M059J (cell line): ENCODE measurements at regions not wholly inside any gene's neighbourhood (a gene's known extent, or its start where the extent isn't known, plus 50 kb on each side); places are given as distances from the start of the nearest gene placed in this dataset.
"Not testable (repeated sequence)": the region's sequence is repeated elsewhere in the genome, so short reads cannot be mapped to it uniquely, and the experiment has no call there.

Experiments
- DNase-seq: peaks from one replicate; pipeline ENCODE4 v3.0.0-alpha.2; 2012; ENCODE audit warnings: low read depth

DNA sequence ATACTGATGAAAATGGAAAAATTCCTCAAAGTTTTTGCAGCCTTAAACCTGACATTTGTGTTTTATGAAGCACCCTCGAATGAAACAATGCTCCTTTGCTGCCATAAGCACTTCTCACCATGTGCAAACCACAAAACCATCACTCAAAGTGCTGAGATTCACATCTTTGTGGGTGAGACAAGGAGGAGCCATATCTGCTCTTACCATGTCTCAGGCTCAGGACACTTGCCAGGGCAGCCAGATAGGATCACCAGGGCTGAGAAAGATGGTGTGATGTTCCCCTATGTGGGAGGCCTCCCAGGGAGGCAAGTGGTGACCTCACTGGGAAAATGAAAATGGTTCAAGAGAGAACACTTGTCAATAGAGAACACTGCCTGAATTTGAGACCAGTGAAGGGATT is 120.4 kb downstream of the CCDC34 start:
- DNase-seq: peak; percentile 94

DNA sequence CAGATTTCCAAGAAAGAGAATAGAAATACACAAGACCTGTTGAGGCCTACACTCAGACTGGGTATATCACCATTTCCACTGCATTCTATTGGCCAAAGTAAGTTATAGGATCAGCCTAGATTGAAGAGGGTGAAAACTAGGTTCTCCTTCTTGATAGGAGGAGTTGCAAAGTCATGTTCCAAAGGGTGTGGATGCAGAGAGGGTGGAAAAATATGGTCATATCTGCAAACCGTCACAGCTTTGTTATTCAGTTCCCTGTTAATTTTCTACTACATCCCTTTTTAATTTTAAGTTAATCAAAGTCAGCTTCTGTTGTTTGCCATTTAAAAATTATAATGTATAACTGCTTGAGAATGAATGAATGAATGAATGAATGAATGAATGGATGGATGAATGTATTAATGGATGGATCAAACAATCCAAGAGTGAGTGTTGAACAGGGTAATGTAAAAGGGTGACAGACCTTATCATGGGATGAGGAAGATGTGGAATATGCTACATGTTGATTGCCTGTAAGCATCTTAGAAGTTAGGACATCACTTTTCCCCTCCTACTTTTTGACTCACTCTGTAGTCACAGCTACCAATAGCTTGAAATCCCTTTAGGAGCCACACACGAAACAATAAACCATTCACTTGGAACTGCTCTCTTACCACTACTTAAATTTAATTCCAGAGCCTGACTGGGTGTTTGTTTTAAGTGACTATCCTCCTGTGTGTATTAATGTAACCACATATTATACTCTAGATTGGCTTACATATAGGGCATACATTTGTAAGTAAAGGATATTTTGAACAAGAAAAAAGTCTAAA is 121.5 kb downstream of the CCDC34 start:
- peak; percentile 86 for DNase-seq

DNA sequence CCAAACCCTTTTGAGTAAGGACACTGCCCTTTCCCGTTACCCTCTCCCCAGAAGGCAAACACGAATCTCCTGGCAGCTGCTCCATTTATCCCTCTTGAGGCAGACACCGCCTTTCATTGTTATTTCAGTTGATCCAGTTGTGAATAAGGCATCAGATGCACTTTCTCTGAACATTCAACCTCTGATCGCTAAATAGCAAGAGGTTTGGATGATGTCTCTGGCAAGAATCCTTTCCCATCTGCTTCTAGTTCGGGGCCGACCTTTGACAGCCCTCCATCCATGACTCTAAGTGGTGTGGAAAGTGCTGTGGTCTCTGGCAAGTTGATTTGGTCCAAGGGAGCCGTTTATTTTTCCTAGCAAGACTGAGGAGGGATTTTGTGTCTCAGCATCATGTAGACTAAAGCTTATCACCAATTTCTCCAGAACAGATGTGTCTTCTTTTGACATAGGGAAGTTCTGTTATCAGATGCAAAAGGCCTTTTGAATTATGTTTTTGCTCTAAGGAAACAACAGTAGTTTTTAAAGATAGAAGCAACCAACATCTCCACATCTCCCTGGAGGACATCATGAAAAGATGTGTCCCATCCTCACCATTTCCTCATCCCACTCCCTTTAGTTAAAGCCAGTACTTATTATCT is 123.6 kb downstream of the CCDC34 start:
- no peak for DNase-seq

DNA sequence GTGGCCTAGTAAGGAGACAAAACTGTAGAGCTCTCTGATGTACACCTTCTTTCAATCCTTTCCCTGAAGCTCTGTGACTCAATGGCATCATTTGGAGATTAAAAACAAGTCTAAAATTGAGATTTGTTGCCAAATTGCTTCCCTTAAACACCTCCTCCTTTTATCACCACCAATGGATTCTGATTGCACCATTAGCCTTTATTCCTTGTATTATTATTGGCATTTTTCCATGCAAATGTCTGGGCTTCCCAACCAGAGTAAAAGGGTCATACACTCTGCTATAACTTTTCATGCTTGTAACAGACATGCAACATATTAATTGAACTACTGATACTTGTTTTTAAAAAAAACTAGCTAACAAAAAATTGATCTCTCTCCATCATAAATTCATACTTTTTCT is 124.2 kb downstream of the CCDC34 start:
- no peak for DNase-seq

DNA sequence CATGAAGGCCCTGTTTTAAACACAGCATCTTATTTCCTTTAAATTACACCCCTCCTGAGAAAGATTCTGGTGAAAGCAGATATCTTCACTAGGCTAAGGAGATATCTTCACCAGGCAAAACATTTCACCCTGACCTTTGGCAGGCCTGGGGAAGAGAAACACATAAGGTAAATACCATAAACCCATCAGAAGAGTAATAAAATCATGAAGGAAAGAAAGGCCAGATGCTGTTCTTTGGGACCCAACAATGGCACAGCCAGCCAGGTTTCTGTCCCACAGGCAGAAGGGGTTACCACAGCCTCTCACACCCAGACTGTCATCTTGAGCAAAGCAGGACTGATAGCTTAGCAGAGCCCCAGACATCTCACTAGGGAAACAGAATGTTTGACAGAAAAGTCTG is 125.4 kb downstream of the CCDC34 start:
- DNase-seq: no peak

GRCh38 chr11:27234961-27235360 is 128.1 kb downstream of the CCDC34 start:
- DNase-seq: no peak

- DNase-seq: peak; percentile 97
Measured at GRCh38 chr11:27234043-27234668, 128.9 kb downstream of the CCDC34 start.

DNA sequence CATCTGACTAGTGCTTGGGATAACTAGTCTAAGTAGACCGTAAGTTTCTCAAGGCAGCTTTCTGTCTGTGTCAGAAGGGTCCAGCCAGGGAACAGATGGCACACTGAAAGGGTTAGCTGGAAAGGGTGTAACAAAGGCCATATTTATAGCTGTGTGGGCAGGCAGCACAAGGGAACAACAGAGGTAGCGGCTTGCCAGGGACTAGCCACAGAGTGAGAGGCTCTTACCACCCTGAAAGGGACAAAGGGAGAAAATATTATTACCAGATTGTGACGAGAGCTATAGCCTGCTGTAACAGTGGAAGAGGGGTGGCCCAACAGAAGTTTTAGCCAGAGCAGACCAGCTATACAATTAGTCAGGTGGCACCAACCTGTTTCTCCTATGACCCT is 129.4 kb downstream of the CCDC34 start:
- no peak for DNase-seq

DNA sequence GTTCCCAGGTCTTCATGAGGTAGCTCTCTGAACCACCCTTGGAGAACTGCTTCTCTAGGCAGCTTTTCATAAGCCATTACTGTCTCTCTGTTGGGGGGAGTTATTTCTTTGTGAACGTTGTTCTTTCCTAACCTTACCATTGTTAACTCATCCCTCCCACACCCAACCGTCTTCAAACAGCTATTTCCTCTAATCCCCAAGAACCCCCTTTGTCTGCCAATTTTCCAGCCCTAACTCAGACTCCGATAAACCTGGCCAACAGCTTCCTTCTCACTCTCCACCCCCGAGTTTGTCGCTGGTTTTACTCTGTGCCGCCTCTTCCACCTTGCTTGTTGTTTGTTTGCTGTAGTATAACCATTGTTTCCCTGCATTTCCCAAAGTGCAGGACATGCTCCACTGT is 131.5 kb downstream of the CCDC34 start:
- no peak for DNase-seq

DNA sequence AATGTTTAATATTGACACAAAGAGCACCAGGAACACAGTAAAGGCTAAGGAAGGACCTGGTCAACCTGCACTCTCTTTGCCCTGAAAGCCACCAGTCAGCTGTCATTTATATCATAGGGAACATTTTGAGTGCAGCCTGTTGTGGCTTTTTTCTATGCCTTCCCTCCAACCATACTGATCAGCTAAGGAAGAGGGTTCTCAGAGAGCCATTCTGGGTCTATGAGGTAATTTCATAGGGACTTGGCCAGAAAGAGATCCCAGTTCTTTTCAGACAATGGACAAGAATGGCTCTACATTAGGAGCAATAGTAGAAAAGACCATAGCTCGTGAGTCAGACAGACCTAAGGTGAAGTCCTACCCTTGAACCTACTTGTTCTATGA is 132.8 kb downstream of the CCDC34 start:
- no peak for DNase-seq

GRCh38 chr11:27229511-27230191 is 133.4 kb downstream of the CCDC34 start:
- no peak for DNase-seq

DNA sequence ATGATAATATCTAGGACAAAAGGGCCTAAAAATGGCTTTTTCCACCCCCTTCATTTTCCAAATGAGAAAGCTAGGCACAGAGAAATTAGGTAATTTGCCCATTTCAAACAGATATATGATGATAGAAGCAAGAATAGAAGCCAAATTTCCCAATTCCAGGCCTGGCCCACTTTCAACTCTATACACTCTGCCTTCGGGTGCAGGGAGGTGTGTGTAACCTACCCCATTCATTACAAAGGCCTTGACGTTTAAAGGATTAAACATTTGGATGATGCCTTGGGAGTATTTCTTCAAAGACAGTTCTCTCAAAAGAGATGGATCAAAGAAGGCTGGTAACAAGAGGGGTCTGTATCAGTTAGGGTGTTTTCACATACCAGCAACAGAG is 134.1 kb downstream of the CCDC34 start:
- no peak for DNase-seq

GRCh38 chr11:27228232-27228905 is 134.6 kb downstream of the CCDC34 start:
- DNase-seq: no peak

GRCh38 chr11:27227736-27228135 is 135.3 kb downstream of the CCDC34 start:
- no peak for DNase-seq

DNA sequence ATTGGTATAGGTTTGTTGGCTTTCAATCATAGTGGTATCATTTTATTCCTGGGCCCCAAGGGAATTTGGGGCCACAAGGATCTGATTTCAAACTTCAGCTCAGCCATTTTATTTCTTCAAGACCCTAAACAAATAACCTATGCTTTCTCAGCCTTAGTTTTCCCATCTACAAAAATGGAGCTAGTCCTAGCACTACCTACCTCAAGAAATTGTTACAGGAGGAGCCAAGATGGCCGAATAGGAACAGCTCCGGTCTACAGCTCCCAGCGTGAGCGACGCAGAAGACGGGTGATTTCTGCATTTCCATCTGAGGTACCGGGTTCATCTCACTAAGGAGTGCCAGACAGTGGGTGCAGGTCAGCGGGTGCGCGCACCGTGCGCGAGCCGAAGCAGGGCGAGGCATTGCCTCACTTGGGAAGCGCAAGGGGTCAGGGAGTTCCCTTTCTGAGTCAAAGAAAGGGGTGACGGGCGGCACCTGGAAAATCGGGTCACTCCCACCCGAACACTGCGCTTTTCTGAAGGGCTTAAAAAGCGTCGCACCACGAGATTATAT is 143.5 kb downstream of the CCDC34 start:
- DNase-seq: not testable (repeated sequence)

DNA sequence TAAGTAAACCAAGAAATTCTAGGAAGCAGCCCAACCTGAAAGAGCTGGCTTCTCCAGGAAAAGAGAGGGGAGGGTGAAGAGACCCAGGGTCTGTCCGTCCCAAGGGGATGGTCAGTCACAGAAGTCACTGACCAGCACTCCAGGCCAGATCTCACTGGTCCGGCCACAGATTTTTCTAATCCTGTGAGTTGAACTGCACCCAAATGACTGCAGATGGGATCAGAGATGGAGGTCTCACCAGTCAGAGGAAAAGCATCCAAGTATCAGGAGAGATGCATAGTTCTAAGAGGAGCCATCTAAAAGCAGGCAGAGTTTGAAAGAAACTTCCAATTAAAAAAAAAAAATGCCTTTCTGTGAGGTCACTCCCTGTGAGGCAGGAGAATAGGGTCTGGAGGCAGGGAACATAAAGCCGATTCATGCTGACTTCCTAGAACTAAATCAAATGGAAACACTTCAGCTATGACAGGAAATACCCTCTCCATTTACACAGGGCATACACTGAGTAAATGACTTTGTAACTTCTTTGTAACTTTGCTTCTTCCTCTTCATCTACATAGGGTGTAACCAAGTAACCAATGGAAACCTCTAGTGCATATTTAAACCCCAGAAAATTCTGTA is 144.5 kb downstream of the CCDC34 start:
- DNase-seq: peak; percentile 93

DNA sequence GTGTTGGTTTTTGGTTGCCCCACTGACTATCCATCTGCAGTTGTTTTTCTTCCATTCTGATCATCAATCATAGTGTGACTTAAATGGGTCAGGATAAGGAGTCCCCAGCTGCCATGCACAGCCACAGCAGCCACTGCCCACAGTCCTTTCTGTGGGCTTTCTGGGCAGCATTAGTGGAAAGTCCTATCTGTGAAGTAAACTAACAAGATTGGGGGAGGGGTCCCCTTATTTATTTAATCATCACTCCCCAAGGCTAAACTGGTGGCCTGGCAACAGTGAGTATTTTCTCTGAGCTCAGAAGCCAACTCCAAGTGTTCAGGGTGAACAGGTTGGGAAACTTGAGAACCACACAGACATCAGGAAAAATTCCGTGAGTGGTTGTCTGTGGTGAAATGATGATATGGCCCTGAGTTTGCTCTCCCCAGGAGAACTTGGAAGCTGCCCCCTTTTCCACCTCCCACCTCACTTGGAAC is 145.0 kb downstream of the CCDC34 start:
- peak; percentile 99 for DNase-seq

DNA sequence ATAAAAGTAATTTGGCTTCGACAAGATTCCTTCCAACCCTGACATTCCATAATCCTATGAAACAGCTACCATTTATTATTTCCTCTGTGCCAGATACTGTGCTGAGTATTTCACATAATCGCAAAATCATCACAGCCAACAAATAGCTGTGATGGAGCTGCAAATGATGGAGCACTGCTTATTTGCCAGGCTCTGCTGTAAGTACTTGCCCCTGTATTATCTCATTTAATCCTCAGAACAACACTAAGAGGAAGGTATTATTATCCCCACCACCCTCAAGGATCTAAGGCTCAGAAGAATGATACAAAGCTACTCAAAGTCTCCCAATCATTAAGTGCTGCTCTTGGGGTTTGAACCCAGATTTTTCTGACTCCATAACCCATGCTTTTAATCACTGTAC is 145.5 kb downstream of the CCDC34 start:
- no peak for DNase-seq

DNA sequence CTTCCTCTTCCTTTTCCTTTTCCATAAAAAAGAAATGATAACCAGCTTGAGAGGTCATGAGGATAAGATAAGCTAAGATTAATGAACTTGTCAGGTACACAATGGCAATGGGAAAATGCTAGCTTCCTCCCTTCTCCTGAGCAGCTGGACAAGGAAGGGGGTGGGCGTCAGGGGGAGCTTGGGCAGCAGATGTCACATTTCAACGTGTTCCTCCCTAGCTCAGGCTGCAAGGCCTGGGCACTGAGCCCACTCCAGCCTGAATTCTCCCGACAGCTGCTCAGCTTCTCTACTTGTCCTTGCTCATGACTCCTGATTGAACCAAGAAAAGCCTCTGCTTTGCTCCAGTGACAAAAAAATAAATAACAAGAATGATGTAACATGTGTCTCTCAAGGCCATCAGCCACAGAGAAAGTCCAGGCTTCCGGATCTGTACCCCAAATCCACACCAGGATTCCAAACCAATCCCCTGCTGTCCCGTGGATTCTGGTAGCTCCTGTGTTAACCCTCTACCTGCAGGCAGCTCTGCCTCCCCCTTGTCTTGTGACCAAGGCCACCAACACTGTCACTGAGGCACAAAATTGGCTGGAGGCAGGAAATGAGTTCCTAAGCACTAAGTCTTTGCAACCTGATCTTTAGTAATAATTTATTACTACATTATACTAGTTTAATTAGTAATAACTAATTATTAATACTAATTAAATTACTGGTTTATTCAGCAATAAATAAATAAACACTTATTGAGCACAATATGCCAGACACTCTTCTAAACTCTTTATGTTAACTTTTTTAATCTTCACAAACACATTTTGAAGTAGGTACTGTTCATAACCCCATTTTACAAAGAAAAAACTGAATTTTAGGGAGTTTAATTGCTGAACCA is 146.5 kb downstream of the CCDC34 start:
- peak; percentile 64 for DNase-seq
